TTC549 (cell line): ENCODE measurements at regions not wholly inside any gene's neighbourhood (a gene's known extent, or its start where the extent isn't known, plus 50 kb on each side); places are given as distances from the start of the nearest gene placed in this dataset.

ENCODE experiments used
- FAIRE-seq: peaks from 2 replicates; lab custom pipeline; 2012; peaks lifted over from hg19 to GRCh38; lab: Jason Lieb, UNC

DNA sequence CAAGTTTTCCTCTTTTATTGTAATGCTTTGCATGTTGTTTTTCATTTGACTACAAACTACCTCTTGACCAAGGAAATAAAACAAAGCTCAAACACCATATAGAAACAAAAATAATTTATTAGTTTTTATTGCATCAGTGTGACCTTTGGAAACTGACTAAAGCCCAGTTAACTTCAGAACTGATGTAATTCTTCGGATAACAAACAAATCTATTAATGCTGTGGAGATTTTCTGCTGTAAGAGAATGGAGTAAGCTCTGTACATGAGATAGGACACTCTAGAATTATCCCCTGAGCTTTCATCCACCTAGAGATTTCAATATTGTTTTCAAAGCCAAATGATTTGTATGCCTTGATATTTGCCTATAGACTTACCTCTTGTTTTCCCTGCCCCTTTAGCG lies 154.0 kb upstream of the KCNK2 start:
- FAIRE-seq: no peak

DNA sequence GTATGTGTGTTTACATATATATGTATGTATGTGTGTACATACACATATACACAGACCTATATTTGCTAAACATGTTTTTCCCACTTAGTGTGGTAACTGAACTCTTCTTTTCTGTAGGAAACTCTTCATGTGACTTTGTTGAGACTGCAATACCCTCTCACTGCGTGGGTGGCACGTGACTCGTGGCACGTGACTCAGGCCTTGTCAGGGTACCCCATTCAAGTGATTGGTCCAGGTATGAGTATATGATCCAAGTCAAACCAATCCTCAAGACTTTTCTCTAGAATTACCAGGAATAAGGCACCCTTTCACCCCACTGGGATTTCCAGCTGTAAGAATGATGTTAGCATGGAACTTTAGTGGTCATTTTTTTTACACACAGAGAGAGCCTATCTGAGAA lies 149.2 kb upstream of the KCNK2 start:
- FAIRE-seq: no peak

DNA sequence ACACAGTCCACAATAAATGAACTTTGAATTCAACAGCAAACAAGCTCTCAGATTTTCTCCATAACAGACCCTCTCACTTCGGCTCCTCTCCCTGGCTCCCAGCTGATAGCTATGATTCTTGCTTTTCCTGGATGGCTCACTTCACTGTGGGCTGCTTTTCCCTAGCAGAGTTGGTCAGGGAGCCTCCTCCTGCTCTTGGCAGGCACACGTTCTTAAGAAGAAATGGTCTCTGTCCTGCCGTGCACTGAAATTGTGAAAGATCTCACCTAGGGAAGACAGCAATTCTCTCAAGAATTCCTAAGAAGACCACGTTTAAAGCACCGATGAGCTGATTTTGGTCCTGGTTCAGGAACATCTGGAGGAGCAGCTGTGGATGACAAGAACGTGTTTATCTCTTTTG lies 148.5 kb upstream of the KCNK2 start:
- no peak for FAIRE-seq

DNA sequence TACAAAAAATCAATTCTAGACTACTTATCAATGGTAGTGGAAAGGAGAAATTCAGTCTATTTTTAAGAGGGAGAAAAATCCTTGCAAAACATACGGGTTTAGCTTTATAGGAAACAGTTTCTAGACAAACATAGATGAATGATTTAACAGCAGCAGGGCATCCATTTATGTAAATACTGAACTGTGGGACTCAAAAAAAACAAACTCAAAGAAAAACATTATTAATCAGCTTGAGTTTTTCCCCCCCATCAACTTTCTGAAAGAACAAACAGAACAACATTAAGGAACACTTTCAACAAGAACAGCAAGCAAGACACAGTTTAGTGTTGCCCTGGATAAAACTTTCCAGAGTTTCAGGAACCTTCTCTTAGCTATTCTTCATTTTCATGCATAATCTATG lies 147.3 kb upstream of the KCNK2 start:
- FAIRE-seq: no peak

DNA sequence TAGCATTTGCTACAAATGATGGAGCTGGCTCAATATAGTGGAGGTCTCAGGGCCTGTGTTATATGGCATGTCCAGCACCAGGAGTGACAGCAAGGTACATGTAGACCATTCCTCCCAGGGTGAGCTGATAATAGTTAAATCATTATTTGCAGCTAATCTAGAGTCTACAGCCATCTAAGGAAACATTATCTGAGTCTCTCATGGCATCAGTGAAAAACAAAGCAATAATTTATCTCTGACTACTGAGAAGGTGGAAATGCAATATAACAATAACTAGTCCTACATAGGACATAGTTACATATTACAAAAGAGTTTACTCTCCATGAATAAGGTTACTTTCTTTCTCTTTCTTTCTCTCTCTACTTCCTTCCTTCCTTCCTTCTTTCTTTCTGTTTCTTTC lies 143.4 kb upstream of the KCNK2 start:
- no peak for FAIRE-seq

DNA sequence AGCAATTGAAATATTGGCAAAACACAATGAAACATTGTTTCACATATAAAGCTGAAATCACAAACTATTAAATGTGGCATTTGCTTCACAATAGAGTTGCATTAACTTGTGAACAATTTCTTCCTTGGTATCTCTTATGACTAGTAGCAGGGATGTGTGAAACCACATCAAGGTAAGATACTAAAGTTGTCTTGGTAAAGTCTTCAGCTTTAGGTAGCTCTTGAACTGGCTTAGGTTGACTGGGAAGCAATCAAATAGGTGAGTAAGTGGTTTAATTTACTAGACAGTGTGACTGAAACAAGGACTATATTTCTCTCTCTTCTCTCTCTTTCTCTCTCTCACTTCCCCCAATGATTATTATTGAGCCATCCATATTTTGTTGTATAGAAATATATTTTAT lies 141.5 kb upstream of the KCNK2 start:
- no peak for FAIRE-seq

DNA sequence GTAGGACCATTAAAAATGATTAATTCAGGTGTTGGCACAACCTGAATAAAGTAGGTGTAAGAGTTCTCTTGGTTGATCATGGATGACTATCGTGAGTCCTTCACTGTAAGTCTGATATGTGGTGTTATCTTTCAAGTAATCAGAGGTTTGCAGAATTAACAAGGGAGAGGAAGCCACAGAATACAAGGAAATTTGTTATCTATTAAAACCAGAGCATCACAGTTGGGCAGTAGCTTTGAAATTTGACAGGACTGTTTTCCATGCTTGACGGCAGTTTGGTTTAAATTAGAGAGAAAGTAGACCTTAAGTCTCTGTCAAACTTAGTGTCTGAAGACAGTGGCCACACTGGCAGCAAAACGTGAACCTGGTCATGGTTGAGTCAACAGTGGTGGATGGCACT lies 139.5 kb upstream of the KCNK2 start:
- FAIRE-seq: no peak

DNA sequence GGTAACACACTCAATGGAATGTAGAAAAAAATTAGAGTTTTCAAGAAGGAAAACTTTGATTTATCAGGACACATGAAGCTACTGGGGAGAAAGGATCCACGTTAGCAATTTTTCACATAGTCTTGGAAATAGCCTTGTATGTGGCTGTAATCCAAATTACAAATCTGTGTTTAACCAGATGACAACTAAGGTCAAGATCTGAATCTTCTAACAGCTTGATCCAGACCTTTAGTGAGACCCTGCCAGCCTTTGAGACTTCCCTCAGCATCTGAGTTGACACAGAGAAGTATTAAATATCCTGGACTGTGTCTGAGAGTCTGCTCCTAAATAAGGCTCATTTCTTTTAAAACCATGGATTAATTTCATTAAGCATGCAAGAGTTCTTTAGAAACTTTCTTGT lies 135.9 kb upstream of the KCNK2 start:
- no peak for FAIRE-seq

DNA sequence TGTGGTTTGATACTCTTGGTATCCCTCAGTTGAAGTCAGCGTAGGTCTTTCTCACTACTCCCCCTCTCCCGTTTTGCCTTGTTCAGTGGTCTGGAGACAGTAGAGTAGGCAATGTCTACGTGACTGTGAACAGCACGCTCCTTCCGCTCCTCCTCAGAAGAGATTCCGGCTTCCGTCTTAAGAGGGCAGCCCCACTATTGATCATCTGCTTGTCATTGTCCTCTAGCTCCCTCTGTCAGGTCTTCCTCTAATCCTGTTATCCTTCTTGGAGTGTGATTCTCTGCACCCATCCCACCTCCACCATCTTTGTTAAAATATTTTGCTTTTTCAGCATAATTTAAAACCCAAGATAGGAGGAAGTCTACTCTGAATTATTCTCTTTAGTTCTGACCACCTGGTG lies 129.9 kb upstream of the KCNK2 start:
- FAIRE-seq: no peak

DNA sequence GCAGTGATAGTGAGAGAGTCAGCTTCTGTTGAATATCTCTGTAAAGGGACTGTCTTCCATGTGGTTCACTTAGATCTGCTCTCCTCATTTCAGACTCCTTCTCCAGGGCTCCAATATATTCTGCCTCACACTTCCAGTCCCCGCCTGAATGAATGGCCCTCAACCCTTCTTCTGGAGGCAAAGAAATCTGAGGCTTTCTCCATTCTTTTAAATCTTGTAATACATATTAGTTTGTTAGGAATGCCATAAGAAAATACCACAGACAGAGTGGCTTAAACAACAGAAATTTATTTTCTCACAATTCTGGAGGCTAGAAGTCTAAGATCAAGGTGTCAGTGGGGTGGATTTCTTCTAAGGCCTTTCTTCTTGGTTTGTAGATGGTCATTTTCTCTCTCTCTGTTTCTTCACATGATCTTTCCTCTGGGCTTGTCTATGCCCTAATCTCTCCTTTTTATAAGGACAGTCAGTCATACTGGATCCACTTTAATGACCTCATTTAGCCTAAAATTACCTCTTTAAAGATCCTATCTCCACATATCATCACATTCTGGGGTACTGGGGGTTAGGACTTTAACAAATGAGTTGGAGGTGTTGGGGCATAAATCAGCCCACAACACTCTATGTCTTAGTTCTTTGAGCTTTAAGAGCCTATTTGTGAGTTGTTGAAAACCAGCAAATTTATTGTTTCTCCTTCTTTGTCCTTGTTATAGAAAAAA lies 128.5 kb upstream of the KCNK2 start:
- FAIRE-seq: no peak

DNA sequence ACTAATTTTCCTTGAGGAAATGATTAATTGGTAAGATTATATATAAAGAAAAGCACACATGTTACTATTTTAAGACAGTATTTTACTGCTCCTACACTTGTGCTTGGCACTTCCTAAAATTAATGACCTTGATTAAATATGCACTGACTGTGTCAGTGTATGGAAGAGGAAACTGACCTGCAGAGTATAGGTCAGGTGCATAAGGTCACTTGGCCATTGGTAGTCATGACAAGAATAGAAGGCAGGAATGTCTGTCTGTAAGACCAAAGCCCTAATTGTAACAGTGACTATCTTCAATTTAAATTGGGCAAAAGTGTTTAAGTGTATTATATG lies 128.0 kb upstream of the KCNK2 start:
- FAIRE-seq: no peak

DNA sequence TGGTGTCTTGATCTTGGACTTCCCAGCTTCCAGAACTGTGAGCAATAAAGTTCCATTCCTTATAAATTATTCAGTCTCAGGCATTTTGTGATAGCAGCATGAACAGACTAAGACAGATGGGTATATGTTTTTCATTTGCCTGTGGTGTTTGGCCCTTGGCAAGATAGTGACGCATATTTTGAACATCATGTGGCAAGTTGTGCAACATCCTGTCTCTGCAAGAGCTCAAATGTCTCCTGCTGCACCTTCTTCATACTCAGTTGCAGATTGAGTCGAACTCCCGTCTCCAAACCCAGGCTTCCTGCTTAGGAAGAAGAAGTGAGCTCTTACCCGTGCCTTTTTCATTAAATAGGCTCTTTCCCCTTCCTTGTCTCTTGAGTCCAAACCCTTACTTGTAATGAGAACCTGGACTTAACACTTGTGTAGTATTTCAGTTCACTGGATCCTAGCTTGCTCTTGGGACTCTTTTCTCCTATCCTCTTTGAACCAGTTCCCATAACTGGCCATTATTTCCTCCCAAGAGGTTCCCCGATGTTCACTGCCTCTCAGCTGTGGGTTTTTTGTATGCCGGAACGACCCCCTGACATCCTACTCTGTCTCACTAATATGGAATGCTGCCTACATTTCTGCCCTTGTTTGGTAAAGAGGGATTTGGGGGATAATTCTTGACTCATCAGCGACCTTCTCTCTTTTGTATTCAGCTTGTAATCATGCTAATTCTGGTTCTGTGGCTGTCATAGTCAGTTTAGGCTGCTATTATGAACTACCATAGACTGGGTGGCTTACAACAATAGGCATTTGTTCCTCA lies 125.0 kb upstream of the KCNK2 start:
- FAIRE-seq: no peak

DNA sequence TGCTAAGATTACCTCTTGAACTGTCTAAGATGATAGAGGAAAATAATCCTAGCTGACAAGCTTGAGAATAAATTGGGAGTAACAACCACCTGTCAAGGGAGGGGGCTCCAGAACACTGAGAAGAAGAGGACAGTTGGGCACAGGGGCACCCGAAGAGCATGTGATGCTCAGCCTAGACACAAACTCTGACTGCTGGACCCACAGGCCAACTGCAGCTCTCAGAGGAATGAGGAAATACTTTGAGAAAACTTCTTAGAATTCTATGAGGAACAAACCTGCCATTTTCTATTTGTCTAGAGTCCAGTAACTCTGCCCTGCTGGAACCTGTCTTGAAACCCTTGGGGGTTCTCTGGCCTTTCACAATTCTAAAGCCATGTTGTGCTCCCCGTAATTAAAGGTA lies 124.1 kb upstream of the KCNK2 start:
- no peak for FAIRE-seq

DNA sequence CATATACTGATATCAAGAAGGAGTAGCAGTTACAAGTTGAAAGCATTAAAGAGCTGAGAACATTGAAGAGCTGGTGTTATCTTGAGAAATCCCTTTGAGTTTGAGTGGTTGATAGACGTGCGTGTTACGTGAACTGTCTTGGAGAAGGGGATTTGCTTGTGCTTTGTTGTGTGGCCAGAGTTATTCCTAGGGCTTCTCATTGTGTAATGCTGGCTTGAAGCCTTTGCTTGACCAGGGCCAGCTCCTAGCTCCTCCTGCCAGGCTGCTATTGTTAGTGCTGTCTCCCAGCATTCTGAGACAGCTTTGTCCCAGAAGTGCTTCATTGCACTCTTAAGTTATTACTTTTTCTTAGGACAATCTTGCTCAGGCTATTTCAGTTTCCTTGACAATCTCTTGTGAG lies 116.2 kb upstream of the KCNK2 start:
- FAIRE-seq: no peak

DNA sequence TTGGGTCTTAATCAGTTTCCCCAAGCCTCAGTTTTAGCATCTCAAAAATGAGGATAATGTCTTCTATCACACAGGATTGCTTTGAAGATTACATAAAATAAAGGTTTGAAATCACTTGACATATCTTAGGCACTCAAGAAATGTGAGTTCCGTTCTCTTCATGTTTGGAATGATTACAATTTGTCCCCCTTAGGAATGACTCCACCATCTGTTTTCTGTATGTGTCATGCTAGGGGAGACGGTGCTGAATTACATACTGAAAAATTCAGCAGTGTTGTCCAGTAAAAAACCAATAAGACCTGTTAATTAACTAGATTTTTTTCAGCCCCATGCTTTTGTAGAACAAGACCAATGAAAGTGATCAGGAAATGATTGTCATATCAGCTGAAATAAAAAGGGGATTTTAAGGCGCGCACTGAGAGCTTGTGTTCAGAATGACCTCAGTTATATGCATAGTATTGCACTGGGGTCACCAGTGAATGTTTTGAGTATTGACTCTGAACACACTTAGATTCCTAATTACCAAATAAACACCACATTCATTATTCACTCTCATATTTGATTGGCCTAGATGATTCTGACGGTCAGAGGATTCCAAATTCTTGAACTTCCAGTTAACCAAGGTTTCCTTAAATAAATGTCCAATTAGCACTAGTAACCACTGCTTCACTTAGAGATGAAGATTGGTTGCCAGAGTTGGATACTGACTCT lies 114.5 kb upstream of the KCNK2 start:
- no peak for FAIRE-seq

DNA sequence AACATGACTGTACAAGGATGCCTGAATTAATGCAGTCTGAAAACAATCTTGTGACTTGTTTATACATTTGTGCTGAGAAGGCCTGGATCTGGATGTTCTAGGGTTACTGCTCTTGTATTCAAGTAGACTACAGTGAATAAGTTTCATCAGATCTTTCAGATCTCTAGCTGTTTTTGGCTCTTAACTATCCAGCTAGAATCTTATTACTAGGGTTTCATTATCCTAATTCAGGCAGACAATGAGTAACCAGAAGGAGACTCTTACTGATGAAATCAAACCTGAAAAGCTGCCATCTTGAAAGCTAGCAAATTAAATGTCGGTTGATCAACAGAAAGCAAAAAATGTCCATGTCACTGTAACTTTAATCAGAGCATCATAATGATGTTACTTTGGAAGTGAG lies 112.5 kb upstream of the KCNK2 start:
- FAIRE-seq: no peak

DNA sequence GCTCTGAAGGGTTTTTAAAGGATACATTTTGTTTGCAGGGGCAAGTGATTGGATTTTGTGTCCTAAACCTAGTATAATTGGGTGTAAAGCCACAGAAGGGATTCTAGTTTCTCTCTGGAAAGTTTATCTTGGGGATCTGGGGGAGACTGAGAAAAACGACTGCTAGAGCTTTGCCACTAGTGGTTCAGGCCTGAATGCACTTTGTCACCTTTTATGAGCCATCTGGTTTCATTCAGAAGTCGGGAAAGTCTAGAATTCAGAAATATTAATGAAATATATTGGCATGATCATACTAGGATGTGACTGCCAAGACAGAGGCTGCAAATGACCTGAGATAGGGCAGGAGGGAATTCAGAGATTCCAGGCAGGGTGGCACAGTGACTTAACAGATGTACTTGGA lies 111.5 kb upstream of the KCNK2 start:
- no peak for FAIRE-seq

DNA sequence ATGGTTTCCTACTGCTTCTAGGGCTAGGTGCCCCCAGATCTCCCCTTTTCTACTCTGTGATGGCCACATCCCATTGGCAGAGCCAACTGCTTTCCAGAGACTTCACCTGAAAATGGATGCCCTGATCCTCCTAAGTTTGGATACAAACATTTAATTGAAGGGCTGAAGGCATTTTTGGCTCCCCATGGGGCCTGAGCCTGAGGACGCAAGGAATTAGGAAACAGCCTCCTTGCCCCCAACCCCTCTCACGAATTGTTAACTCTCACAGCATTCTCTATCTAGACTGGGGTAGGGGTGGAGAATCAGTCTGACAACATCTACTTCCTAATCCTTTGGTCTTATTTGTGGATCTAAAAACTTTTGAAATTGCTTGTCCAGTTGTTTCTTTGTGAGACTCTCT lies 108.5 kb upstream of the KCNK2 start:
- FAIRE-seq: no peak

DNA sequence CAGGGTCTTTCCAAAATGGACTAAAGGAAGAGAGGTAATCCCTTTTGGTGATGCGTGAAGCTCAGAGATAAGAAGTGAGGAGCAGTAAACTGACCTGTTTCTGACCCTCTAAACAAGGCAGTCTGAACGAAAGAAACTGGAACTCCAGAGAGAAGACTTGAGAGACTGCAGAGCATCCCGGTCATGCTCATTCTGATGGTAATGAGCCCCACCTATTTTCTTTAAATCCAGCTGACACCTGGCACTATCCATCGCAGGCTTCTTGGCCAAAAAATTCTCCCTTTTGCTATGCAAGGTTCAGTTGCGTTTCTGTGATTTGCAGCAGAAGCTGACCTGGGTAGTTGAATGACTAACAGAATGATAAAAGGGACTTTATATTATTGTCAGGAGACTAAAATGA lies 105.9 kb upstream of the KCNK2 start:
- no peak for FAIRE-seq

DNA sequence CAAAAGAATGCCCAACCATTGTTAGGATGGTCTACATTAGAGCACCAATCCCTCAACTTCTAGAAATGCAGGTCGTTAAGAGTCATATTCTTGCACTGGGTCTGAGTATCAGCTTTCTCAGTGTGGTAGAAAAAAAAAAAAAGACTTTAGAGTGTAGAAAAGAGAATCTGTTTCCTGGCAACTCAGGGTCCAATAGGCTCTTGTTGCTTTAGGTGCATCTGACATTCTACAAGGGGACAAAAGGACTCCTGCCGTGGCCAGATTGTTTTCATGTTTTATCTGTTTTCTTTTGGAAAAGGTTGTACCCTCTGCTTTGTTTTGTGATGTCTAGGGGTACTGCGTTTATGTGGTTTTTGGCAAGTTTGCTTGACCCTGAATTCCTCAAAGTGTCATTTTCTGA lies 105.4 kb upstream of the KCNK2 start:
- no peak for FAIRE-seq

DNA sequence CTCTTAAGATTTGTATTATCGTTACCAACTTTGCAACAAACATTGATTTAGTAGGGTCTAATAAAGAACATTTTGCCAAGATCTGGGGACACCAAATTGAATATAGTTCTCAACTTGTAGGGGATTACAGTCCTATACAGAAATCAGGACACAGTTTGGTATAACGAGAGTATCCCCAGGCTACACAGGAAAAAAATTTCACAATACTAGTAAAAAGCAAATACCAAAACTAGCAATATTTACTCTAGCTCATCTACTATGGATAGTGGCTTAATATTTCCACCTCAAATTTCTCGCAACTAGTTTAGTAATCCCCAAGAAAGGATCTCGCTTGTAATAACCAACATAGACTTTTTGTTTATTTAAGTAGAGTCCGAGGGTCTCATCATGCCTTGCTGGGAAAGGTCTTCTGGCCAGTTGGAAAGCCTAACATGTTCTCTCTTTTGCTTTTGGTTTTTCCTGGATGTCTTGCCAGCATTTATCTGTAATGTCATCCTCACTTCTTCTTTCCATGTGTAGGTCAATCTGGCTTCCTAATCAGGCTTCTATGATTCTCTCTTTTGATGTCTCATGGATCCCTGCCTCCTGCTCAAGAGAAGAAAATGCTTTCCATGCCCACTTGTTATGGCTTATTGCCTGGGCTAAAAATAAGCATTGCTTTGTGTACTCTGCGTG lies 104.7 kb upstream of the KCNK2 start:
- no peak for FAIRE-seq

DNA sequence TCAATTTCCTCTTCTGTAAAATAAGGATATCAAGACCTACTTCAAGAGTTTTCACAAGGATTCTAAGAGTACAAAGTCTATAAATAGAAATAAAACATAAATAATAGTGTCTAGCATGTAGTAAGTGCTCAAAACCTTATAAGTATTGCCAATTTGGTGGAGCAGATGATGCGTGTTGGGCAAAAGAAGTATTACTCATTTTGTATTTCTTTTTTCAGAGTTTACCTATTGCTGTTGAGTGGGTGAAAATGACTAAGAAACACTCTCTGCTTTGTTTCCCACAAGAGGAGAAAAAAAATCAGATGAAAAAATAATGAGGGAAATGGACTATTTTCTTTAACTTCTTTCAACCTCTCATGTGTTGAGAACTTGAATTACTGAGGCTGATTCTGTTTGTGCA lies 103.3 kb upstream of the KCNK2 start:
- FAIRE-seq: no peak

DNA sequence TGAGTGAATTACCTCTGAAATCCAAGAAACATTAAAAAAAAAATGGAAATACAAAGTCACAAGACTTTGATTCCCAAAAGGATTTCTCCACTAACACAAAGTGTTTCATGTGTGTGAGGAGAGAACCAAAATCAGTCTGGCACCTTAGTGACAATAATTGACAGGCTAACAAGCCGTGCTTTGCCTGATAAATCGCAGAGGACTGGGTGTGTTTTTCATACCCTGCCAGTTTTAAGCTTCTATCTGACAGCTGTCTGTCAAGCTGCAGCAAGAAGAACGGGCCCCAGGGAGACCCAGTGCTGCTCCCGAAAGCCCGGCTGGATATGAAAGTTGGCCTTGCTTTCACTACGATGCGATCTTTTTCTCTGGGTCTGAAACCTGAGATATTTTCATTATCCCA lies 101.6 kb upstream of the KCNK2 start:
- FAIRE-seq: no peak
